GM18499 (cell line): ENCODE measurements at regions not wholly inside any gene's neighbourhood (a gene's known extent, or its start where the extent isn't known, plus 50 kb on each side); places are given as distances from the start of the nearest gene placed in this dataset.
"Not testable (repeated sequence)": the region's sequence is repeated elsewhere in the genome, so short reads cannot be mapped to it uniquely, and the experiment has no call there.

Experiments
- ATAC-seq: cut with Tn5 transposase; IDR thresholded peaks from one replicate; pipeline ENCODE4 v1.9.1; 2021; ENCODE audit warnings: moderate number of reproducible peaks; ENCODE audit not compliant: insufficient read depth, unreplicated experiment

- ATAC-seq, result no peak
Measured at GRCh38 chr7:8809320-8809719, 375.9 kb downstream of the NXPH1 start.

DNA sequence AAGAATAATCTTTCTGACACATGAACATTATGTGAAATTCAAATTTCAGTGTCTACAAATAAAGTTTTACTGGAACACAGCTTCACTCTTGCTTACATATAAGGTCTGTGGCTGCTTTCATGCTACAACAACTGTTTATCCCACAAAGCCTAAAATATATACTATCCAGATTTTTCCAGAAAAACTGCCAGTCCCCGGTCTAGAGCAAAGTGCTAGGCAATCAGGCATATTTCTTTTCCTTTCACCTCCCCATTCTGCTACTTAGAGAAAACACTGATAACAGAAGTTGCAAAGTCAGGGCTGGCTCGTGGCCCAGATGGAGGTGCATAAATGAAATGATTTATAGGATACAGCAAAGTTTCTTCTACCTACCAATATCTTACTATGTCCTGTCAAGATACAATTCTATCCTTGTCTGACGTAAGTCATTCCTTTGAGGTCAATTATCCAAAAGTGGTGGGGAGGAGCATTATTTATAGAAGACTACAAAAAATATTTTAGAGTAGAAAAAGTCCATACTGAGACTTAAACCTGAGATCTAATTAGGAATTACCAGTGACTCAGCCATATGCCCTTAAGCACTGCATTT, 384.1 kb downstream of the NXPH1 start:
- no peak for ATAC-seq

- ATAC-seq, result no peak
Measured at GRCh38 chr7:8818406-8818805, 385.0 kb downstream of the NXPH1 start.

DNA sequence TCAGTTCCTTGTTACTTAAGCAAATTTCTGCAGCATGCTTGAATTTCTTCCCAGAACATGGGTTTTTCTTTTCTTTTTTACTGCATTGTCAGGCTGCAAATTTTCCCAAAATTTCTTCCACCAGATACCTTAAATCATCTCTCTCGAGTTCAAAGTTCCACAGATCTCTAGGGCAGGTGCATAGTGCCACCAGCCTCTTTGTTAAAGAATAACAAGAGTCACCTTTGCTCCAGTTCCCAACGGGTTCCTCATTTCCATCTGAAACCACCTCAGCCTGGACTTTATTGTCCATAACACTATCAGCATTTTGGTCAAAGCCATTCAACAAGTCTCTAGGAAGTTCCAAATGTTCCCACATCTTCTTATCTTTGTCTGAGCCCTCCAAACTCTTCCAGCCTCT, 389.2 kb downstream of the NXPH1 start:
- no peak for ATAC-seq

DNA sequence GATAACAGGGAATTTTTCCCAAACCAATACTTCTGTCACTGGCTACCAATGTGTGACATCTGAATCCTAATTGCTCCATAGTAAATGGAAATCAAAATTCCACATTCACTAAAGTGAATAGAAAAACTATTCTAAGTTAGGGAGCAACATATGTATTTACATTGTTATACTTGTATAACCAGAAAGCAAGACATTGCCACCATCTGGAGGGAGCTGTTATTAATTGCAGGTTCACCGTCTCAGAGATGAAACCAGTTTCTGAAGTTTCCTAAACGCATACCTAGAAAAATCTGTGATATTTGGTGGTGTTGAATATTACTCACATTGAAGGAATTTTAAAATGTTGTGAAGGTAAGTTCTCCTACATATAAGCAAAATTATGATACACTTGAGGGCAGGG, 390.1 kb downstream of the NXPH1 start:
- ATAC-seq, result no peak

- ATAC-seq, result no peak
Measured at GRCh38 chr7:8827329-8827728, 393.9 kb downstream of the NXPH1 start.

DNA sequence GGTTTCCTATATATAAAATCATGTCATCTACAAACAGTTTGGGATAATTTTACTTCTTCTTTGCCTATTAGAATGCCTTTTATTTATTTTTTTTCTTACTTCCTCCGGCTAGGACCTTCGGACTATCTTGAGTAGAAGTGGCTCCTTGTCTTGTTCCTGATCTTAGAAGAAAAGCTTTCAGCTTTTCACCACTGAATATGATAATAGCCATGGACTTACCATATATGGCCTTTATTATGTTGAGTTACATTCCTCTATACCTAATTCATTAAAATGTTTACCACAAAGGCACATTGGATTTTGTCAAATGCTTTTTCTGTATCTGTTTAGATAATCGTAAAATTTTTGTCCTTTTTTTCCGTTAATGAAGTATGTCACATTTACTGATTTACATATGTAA, 395.7 kb downstream of the NXPH1 start:
- ATAC-seq, result no peak

DNA sequence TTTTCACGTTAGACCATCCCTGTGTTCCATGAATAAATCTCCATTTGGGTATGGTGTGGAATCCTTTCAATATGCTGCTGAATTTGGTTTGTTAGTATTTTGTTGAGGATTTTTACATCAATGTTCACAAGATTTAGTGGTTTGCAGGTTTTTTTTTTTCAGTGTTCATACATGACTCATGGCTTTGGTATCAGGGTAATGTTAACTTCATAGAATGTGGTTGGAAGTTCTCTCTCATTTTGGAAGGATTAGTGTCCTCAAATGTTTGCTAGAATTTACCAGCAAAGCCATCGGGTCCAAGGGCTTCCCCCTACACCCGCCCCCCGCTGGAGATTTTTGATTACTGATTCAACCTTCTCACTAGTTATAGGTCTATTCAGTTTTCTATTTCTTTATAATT, 398.0 kb downstream of the NXPH1 start:
- ATAC-seq, result no peak

- no peak for ATAC-seq
Measured at GRCh38 chr7:8833355-8833754, 399.9 kb downstream of the NXPH1 start.

DNA sequence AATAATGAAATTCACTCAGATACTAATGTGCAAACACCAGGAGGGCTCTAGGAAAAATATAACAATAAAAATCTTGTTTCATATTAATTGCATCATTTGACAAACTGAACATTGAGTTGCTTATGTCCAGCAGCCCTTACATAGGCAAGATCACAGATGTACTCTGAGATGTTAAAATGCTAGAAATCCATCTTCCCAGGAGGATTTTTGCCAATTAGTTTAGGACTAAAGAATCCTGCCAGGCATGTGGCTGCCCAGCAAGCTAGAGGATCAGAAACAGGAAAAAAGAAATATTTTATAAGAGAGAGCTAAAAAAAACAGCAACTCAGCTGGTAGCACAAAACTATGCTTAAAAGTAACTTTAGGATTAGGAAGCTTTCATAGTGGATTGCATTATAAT, 407.8 kb downstream of the NXPH1 start:
- ATAC-seq, result no peak

DNA sequence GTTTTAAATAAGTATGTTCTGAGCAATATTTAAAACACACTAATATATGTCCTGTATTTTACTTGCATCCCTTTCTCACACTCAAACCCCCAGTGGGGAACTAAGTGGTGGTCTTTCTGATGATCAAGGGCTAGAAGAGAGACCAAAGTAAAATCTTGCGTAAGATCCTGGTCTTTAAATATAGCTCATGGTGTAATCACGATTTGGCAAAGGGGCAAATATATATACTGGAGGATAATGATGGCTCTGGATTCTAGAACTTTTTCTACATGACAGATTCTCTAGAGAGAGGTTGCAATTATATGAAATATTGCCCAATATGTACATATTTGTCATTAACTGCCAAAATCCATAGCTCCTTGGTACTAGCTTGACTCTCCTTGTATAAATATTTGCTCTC, 438.3 kb downstream of the NXPH1 start:
- ATAC-seq, result no peak

- no peak for ATAC-seq
Measured at GRCh38 chr7:8881916-8882315, 448.5 kb downstream of the NXPH1 start.

DNA sequence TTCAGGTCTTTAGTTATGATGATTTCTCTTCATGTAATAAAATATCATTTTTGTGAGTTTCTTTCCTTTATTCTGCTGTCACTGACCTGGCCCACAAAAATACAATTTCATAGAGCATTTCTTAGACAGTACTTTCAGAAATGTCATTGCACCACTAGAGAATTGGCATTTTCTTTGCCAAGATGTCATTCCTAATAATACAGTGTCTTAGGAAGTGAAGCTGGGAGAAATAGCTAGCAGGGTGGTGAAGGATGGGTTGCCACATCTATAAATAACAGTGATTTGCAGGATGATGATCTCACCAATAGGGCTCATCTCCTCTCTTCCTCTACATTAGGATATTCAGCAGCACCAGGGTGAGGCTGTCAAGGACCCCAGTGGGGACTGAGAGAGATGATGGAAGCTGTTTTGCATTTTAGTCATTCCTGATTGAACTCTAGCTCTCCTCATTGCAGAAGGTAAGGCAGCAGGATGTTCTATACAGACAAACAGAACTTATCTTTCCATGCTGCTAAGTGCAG, 452.1 kb downstream of the NXPH1 start:
- no peak for ATAC-seq

DNA sequence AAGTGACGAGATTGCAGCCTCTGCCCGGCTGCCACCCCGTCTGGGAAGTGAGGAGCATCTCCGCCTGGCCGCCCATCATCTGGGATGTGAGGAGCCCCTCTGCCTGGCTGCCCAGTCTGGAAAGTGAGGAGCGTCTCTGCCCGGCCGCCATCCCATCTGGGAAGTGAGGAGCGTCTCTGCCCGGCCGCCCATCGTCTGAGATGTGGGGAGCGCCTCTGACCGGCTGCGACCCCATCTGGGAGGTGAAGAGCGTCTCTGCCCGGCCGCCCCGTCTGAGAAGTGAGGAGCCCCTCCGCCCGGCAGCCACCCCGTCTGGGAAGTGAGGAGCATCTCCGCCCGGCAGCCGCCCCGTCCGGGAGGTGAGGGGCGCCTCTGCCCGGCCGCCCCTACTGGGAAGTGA, 456.9 kb downstream of the NXPH1 start:
- ATAC-seq, result not testable (repeated sequence)

- no peak for ATAC-seq
Measured at GRCh38 chr7:8893775-8894174, 460.4 kb downstream of the NXPH1 start.

- ATAC-seq, result no peak
Measured at GRCh38 chr7:8906396-8907075, 473.1 kb downstream of the NXPH1 start.

- ATAC-seq, result no peak
Measured at GRCh38 chr7:8908889-8909288, 475.5 kb downstream of the NXPH1 start.

GRCh38 chr7:8913682-8914081, 480.3 kb downstream of the NXPH1 start:
- no peak for ATAC-seq

DNA sequence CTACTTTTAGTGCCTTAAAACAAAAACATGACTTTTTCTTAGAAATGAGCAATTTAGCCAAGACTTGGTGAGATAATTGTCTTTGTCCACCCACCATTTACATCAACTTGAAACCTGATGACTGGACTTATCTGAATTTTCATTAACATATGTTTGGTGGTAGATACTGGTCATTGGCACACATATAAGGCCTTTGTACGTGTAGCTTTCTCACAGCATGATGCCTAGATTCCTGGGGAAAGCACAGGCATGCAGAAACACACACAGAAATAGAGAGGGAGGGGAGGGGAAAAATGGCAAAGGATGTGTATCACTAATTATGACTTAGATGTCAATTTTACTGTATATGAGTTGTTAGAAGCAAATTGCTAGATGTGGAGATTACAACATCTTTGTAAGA, 488.4 kb downstream of the NXPH1 start:
- no peak for ATAC-seq

GRCh38 chr7:8922726-8923125, 489.3 kb downstream of the NXPH1 start:
- ATAC-seq, result no peak

- no peak for ATAC-seq
Measured at GRCh38 chr7:8923164-8923806, 489.9 kb downstream of the NXPH1 start.
